A673 (cell line): ENCODE measurements at regions not wholly inside any gene's neighbourhood (a gene's known extent, or its start where the extent isn't known, plus 50 kb on each side); places are given as distances from the start of the nearest gene placed in this dataset.

ENCODE experiments used
- EZH2 ChIP-seq: fragments of 200-600 bp; sonication (generic); IDR thresholded peaks from 2 replicates; pipeline ENCODE4 v1.6.1; 2017; ENCODE audit warnings: borderline replicate concordance, low read depth, mild to moderate bottlenecking, mixed read lengths, antibody characterized with exemption, low read length; ENCODE audit not compliant: poor library complexity, severe bottlenecking
- TF ChIP-seq, protein P1 (sequence below): fragments of 300-800, 200-600 bp; sonication (generic); conservative IDR thresholded peaks from 2 replicates; pipeline ENCODE4 v1.5.1; 2017; ENCODE audit warnings: low read depth, mild to moderate bottlenecking, antibody characterized with exemption, low read length, moderate library complexity, mixed read lengths

DNA sequence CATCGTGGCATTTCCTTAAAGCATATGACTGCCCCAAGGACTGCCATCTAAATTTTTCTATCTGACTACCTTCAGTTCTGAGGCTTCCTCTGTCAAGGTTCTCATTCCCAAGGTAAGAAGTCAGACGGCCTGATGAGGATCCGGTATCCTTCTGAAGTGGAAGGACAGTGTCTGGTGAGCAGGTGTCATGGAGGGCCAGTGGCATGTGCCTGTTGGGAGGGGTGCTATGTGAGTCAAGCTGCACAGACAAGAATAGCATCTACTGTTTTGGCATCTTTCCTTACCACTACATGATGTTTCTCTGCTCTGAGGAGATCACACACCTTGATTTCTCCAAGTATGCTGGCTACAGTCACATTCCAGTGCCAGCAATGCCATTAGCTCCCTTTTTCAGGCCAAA is 99.6 kb upstream of the RGS1 start:
- TF ChIP-seq, protein P1, sequence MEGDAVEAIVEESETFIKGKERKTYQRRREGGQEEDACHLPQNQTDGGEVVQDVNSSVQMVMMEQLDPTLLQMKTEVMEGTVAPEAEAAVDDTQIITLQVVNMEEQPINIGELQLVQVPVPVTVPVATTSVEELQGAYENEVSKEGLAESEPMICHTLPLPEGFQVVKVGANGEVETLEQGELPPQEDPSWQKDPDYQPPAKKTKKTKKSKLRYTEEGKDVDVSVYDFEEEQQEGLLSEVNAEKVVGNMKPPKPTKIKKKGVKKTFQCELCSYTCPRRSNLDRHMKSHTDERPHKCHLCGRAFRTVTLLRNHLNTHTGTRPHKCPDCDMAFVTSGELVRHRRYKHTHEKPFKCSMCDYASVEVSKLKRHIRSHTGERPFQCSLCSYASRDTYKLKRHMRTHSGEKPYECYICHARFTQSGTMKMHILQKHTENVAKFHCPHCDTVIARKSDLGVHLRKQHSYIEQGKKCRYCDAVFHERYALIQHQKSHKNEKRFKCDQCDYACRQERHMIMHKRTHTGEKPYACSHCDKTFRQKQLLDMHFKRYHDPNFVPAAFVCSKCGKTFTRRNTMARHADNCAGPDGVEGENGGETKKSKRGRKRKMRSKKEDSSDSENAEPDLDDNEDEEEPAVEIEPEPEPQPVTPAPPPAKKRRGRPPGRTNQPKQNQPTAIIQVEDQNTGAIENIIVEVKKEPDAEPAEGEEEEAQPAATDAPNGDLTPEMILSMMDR = no peak
- TF ChIP-seq EZH2 = no peak
